GM12878 (cell line): ENCODE measurements at regions not wholly inside any gene's neighbourhood (a gene's known extent, or its start where the extent isn't known, plus 50 kb on each side); places are given as distances from the start of the nearest gene placed in this dataset.

Experiments used
- ATAC-seq: fragments of 200-7000 bp; cut with Tn5 transposase; 3 replicates; pipeline ENCODE4 v1.9.1; 2020; ENCODE audit warnings: mild to moderate bottlenecking, moderate library complexity
- BruUV-seq: library from RNA; stranded (reverse); fragments of 400-500 nt; replicated peaks from 2 replicates; lab custom pipeline; 2021; lab: Mats Ljungman, UMichigan
- CTCF ChIA-PET: fragments of 300-600 bp; sonication (Branson Sonifier 250); formaldehyde crosslinking; extraction: SDS; loops from one replicate; lab custom pipeline; 2021; ENCODE audit warnings: inconsistent platforms; lab: Yijun Ruan, JAX
- POLR2A ChIA-PET: fragments of 350-600 bp; formaldehyde crosslinking; extraction: SDS; loops from one replicate; lab custom pipeline; 2021; ENCODE audit warnings: inconsistent platforms; lab: Charles Lee
- RAD21 ChIA-PET: fragments of 300-600 bp; sonication (Branson Sonifier 250); formaldehyde crosslinking; loops from one replicate; lab custom pipeline; 2023; ENCODE audit warnings: antibody characterized with exemption; ENCODE audit not compliant: unreplicated experiment; lab: Charles Lee
- SMC1A ChIA-PET: fragments of 300-600 bp; sonication (Branson Sonifier 250); formaldehyde crosslinking; loops from one replicate; lab custom pipeline; 2023; ENCODE audit not compliant: unreplicated experiment, uncharacterized antibody; lab: Charles Lee
- DNase-seq: peaks from one replicate; pipeline ENCODE4 v3.0.0-alpha.2; 2011; ENCODE audit warnings: low read depth, low spot score
- FAIRE-seq: peaks from 3 replicates; lab custom pipeline; 2011; peaks lifted over from hg19 to GRCh38; lab: Jason Lieb, UNC
- H2AFZ ChIP-seq: 2 replicates; pipeline ENCODE4 v1.6.0; 2011; ENCODE audit warnings: low read depth, low read length, control low read depth; ENCODE audit not compliant: control insufficient read depth
- H3K27ac ChIP-seq: 2 replicates; pipeline ENCODE4 v1.5.1; 2011; ENCODE audit warnings: control low read depth; ENCODE audit not compliant: control insufficient read depth, insufficient read depth
- H3K27me3 ChIP-seq, 2 experiments: replicated peaks in 1 of 2; 2 replicates each; pipeline versions ENCODE4 v1.6.0 to v1.6.1; 2011; ENCODE audit warnings: low read length in 1 of 2; ENCODE audit not compliant: control insufficient read depth in 2 of 2, insufficient read depth in 2 of 2
- H3K36me3 ChIP-seq, 2 experiments: 2 replicates each; pipeline ENCODE4 v1.5.1; 2011; ENCODE audit warnings: low read length in 1 of 2; ENCODE audit not compliant: control insufficient read depth in 2 of 2, insufficient read depth in 2 of 2
- H3K4me1 ChIP-seq: 2 replicates; pipeline ENCODE4 v1.6.1; 2011; ENCODE audit warnings: mild to moderate bottlenecking, low read length, moderate library complexity, mixed read lengths; ENCODE audit not compliant: control insufficient read depth, insufficient read depth
- H3K4me2 ChIP-seq: 2 replicates; pipeline ENCODE4 v1.6.0; 2011; ENCODE audit warnings: control low read depth; ENCODE audit not compliant: control insufficient read depth, insufficient read depth
- H3K4me3 ChIP-seq: fragments of 200-600 bp; sonication (generic); 2 replicates; pipeline ENCODE4 v1.5.1; 2016
- H3K79me2 ChIP-seq: 2 replicates; pipeline ENCODE4 v1.6.0; 2011; ENCODE audit warnings: low read length; ENCODE audit not compliant: control insufficient read depth, insufficient read depth
- H3K9ac ChIP-seq: 2 replicates; pipeline ENCODE4 v1.8.0; 2011; ENCODE audit warnings: low read length, control low read depth, mixed read lengths; ENCODE audit not compliant: control insufficient read depth, insufficient read depth
- H3K9me3 ChIP-seq: replicated peaks from 3 replicates; pipeline ENCODE4 v1.5.1; 2011; ENCODE audit warnings: mild to moderate bottlenecking, low read length; ENCODE audit not compliant: control insufficient read depth, insufficient read depth
- H4K20me1 ChIP-seq: 2 replicates; pipeline ENCODE4 v1.6.0; 2011; ENCODE audit not compliant: control insufficient read depth, insufficient read depth
- ASH2L ChIP-seq: fragments of 300-600, 200-600 bp; sonication (generic); IDR thresholded peaks from 2 replicates; pipeline ENCODE4 v1.6.1; 2017; ENCODE audit warnings: low read depth, mild to moderate bottlenecking, borderline replicate concordance
- ATF7 ChIP-seq: fragments of 450-650 bp; IDR thresholded peaks from 2 replicates; pipeline ENCODE4 v1.6.1; 2016; ENCODE audit warnings: low read depth, mild to moderate bottlenecking
- CBX5 ChIP-seq: sonication (generic); IDR thresholded peaks from 2 replicates; pipeline ENCODE4 v1.6.1; 2016; ENCODE audit warnings: low read depth, moderate library complexity, mild to moderate bottlenecking, inconsistent platforms
- EED ChIP-seq: sonication (generic); IDR thresholded peaks from 2 replicates; pipeline ENCODE4 v1.6.1; 2016; ENCODE audit warnings: antibody characterized with exemption, low read depth
- IKZF1 ChIP-seq: fragments of 450-650 bp; conservative IDR thresholded peaks from 2 replicates; pipeline ENCODE4 v1.6.1; 2017; ENCODE audit warnings: antibody characterized with exemption, mild to moderate bottlenecking
- MEF2B ChIP-seq: fragments of 450-650 bp; IDR thresholded peaks from 2 replicates; pipeline ENCODE4 v1.6.1; 2018; ENCODE audit warnings: mild to moderate bottlenecking, moderate library complexity; ENCODE audit not compliant: partially characterized antibody, poor library complexity, severe bottlenecking
- NRF1 ChIP-seq: conservative IDR thresholded peaks from 2 replicates; pipeline ENCODE4 v1.6.1; 2011; ENCODE audit warnings: mild to moderate bottlenecking, low read depth, low read length, improper control_type of control experiment
- RAD51 ChIP-seq: fragments of 450-650 bp; IDR thresholded peaks from 2 replicates; pipeline ENCODE4 v1.6.1; 2016; ENCODE audit warnings: moderate library complexity, mild to moderate bottlenecking, inconsistent platforms
- RUNX3 ChIP-seq: IDR thresholded peaks from 2 replicates; pipeline ENCODE4 v1.6.1; 2012; ENCODE audit warnings: low read length, inconsistent platforms
- SRF ChIP-seq, 2 experiments: IDR thresholded peaks; 2 replicates each; pipeline ENCODE4 v1.6.1; 2011; ENCODE audit warnings: low read depth in 2 of 2, low read length in 2 of 2, mild to moderate bottlenecking in 1 of 2, moderate library complexity in 1 of 2
- WGBS: methylation state at CpG from one replicate; pipeline ENCODE4 v1.1.6; 2016; ENCODE audit warnings: low lambda C conversion rate; ENCODE audit not compliant: insufficient replicate concordance, insufficient coverage; ENCODE audit errors: missing lambda C conversion rate; 5-methylcytosine and 5-hydroxymethylcytosine counted together
- in situ Hi-C: fragments of 300-500 bp; cut with MboI; formaldehyde crosslinking; loops from 9 replicates; pipeline ENCODE4 v1.14.3; 2018; ENCODE audit warnings: mixed read lengths
- intact Hi-C: fragments of 100-400 bp; cut with micrococcal nuclease; formaldehyde crosslinking; loops from one replicate; pipeline ENCODE4 v1.14.2; 2022; ENCODE audit not compliant: unreplicated experiment
- TF ChIP-seq, protein P1 (sequence below): fragments of 150-350 bp; IDR thresholded peaks from 2 replicates; pipeline ENCODE4 v1.6.1; 2016; ENCODE audit warnings: low read depth, low read length
- TF ChIP-seq, protein P2 (sequence below): IDR thresholded peaks from 2 replicates; pipeline ENCODE4 v1.6.1; 2011; ENCODE audit warnings: low read depth, low read length, improper control_type of control experiment, borderline replicate concordance

DNA sequence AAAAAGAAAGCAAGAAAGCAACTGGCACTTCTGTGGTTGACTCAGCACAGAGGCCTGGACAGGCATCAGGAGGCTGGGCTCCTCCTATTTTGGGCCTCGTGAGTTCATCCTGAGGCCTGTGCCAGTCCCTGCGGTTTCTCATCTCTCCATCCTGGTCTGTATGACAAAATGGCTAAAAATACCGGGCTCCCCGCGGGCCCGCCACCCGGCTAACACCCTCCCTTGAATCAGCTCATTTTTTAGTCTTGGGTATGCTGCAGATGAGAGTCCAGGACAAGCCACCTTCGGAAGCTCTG is 62.3 kb upstream of the YWHAQ start:
- Histone ChIP-seq H3K27ac (no peak overlapping the region), H3K4me2 (peak overlapping the region; percentile 20; the same call in 1 of the 2 replicates), H3K36me3 (no peaks in the 10 kb centered on the region), H2AFZ (no peak overlapping the region), H3K79me2 (no peaks in the 10 kb centered on the region), H3K27me3 (no peaks in the 10 kb centered on the region), H4K20me1 (no peaks in the 10 kb centered on the region), H3K9ac (no peak overlapping the region), H3K9me3 (no peaks in the 10 kb centered on the region), H3K4me3 (no peak overlapping the region), H3K4me1 (peaks cover 5% of the 10 kb centered on the region)
- WGBS: 18% methylated on average over 8 of the region's 8 CpGs
- ATAC-seq (peak; percentile 43), DNase-seq (no peak), FAIRE-seq (no peak)
- POLR2A ChIA-PET: no interaction called here
- CTCF ChIA-PET: no interaction called here
- SMC1A ChIA-PET: no interaction called here
- TF ChIP-seq IKZF1: no peak
- no peak for TF ChIP-seq CBX5
- TF ChIP-seq ATF7: no peak
- no peak for TF ChIP-seq MEF2B
- no peak for TF ChIP-seq SRF (IDR thresholded peaks at IDR 0.05; ENCODE audit: low read depth in 2 of 2, low read length in 2 of 2)
- TF ChIP-seq, protein P1, sequence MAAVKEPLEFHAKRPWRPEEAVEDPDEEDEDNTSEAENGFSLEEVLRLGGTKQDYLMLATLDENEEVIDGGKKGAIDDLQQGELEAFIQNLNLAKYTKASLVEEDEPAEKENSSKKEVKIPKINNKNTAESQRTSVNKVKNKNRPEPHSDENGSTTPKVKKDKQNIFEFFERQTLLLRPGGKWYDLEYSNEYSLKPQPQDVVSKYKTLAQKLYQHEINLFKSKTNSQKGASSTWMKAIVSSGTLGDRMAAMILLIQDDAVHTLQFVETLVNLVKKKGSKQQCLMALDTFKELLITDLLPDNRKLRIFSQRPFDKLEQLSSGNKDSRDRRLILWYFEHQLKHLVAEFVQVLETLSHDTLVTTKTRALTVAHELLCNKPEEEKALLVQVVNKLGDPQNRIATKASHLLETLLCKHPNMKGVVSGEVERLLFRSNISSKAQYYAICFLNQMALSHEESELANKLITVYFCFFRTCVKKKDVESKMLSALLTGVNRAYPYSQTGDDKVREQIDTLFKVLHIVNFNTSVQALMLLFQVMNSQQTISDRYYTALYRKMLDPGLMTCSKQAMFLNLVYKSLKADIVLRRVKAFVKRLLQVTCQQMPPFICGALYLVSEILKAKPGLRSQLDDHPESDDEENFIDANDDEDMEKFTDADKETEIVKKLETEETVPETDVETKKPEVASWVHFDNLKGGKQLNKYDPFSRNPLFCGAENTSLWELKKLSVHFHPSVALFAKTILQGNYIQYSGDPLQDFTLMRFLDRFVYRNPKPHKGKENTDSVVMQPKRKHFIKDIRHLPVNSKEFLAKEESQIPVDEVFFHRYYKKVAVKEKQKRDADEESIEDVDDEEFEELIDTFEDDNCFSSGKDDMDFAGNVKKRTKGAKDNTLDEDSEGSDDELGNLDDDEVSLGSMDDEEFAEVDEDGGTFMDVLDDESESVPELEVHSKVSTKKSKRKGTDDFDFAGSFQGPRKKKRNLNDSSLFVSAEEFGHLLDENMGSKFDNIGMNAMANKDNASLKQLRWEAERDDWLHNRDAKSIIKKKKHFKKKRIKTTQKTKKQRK: no peak
- TF ChIP-seq RAD51: no peak
- TF ChIP-seq EED: peak; percentile 61; the same call in 1 of the 2 replicates
- no peak for TF ChIP-seq NRF1
- peak; percentile 73 for TF ChIP-seq RUNX3
- TF ChIP-seq, protein P2, sequence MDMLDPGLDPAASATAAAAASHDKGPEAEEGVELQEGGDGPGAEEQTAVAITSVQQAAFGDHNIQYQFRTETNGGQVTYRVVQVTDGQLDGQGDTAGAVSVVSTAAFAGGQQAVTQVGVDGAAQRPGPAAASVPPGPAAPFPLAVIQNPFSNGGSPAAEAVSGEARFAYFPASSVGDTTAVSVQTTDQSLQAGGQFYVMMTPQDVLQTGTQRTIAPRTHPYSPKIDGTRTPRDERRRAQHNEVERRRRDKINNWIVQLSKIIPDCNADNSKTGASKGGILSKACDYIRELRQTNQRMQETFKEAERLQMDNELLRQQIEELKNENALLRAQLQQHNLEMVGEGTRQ: no peak
- TF ChIP-seq ASH2L: no peak
- in situ Hi-C loops (no loop called here), intact Hi-C loops (loop anchor here (5.0 kb wide), 1 partner anchor 44 kb away; no protein-coding TSS in a partner anchor)
- no TSS peak for BruUV-seq
- RAD21 ChIA-PET: no interaction called here
